Natural killer cell (primary cell): ENCODE measurements at regions not wholly inside any gene's neighbourhood (a gene's known extent, or its start where the extent isn't known, plus 50 kb on each side); places are given as distances from the start of the nearest gene placed in this dataset.

Experiments
- ATAC-seq, 3 donors: fragments of 150-1000 bp in 2 of 3; fragments of 200-7000 bp in 1 of 3; cut with Tn5 transposase; 1 replicate in 1 of 3; 2 replicates in 2 of 3; pipeline ENCODE4 v1.10.0; 2021; ENCODE audit warnings: mild to moderate bottlenecking in 2 of 3, moderate library complexity in 2 of 3
- DNase-seq, 2 donors: peaks; one replicate each; pipeline versions ENCODE4 v3.0.0 to v3.0.0-alpha.2; 2013 to 2021; ENCODE audit warnings: mixed read lengths in 1 of 2
- H3K27ac ChIP-seq: one replicate; pipeline ENCODE4 v1.5.1; 2013; ENCODE audit warnings: mild to moderate bottlenecking, low read length
- H3K27me3 ChIP-seq: one replicate; pipeline ENCODE4 v1.6.1; 2013; ENCODE audit warnings: low read length; ENCODE audit not compliant: control insufficient read depth, insufficient read depth
- H3K36me3 ChIP-seq: one replicate; pipeline ENCODE4 v1.6.1; 2013; ENCODE audit warnings: low read length; ENCODE audit not compliant: control insufficient read depth, insufficient read depth
- H3K4me1 ChIP-seq: one replicate; pipeline ENCODE4 v1.6.1; 2013; ENCODE audit warnings: low read length; ENCODE audit not compliant: control insufficient read depth, insufficient read depth
- H3K4me3 ChIP-seq: one replicate; pipeline ENCODE4 v1.5.1; 2013; ENCODE audit warnings: low read length
- H3K9me3 ChIP-seq: one replicate; pipeline ENCODE4 v1.6.1; 2013; ENCODE audit warnings: low read length; ENCODE audit not compliant: control insufficient read depth, insufficient read depth
- H3K27ac Mint-ChIP-seq, 2 donors: one replicate each; pipeline ENCODE4 v1.8.0; 2022; ENCODE audit warnings: mild to moderate bottlenecking in 2 of 2, mixed read lengths in 2 of 2, moderate library complexity in 1 of 2
- H3K27me3 Mint-ChIP-seq, 2 donors: one replicate each; pipeline ENCODE4 v1.8.0; 2022; ENCODE audit warnings: low read depth in 2 of 2, mixed read lengths in 2 of 2
- H3K36me3 Mint-ChIP-seq: one replicate; pipeline ENCODE4 v1.8.0; 2022; ENCODE audit warnings: mixed read lengths
- H3K4me1 Mint-ChIP-seq, 2 donors: one replicate each; pipeline ENCODE4 v1.8.0; 2022; ENCODE audit warnings: mixed read lengths in 2 of 2
- H3K4me3 Mint-ChIP-seq: one replicate; pipeline ENCODE4 v1.8.0; 2022; ENCODE audit warnings: mild to moderate bottlenecking, moderate library complexity, mixed read lengths
- H3K9me3 Mint-ChIP-seq, 2 donors: one replicate each; pipeline ENCODE4 v1.8.0; 2022; ENCODE audit warnings: mixed read lengths in 2 of 2
- CTCF ChIP-seq: fragments of 200-600 bp; IDR thresholded peaks from one replicate; pipeline ENCODE4 v1.8.0; 2022; ENCODE audit warnings: antibody characterized with exemption
- WGBS: methylation state at CpG from one replicate; pipeline ENCODE4 v1.1.7; 2013; ENCODE audit warnings: missing lambda C conversion rate; ENCODE audit not compliant: insufficient coverage; 5-methylcytosine and 5-hydroxymethylcytosine counted together
- intact Hi-C: fragments of 100-400 bp; cut with micrococcal nuclease; formaldehyde crosslinking; loops from one replicate; pipeline ENCODE4 v1.14.2; 2022

GRCh38 chr2:235270956-235271355 is 222.9 kb upstream of the AGAP1 start:
- no peaks in the 10 kb centered on the region for H3K36me3 ChIP-seq
- no peak for TF ChIP-seq CTCF
- intact Hi-C loops = no loop called here
- Mint-ChIP-seq H3K4me1 (peaks cover 20 to 31% of the 10 kb centered on the region in 2 donors), H3K27me3 (peaks cover 34 to 60% of the 10 kb centered on the region in 2 donors), H3K9me3 (peaks cover 0 to 2% of the 10 kb centered on the region in 2 donors), H3K36me3 (no peaks in the 10 kb centered on the region), H3K4me3 (peak overlapping the region; percentile 28), H3K27ac (no peak overlapping the region)
- no peak overlapping the region for H3K27ac ChIP-seq
- DNase-seq (peak; percentile 24 to 44), ATAC-seq (peak; percentile 42 to 94 (median 65))
- no peak overlapping the region for H3K4me3 ChIP-seq
- peaks cover 19% of the 10 kb centered on the region for H3K27me3 ChIP-seq
- WGBS = 8% methylated on average over 2 of the region's 4 CpGs
- peaks cover 3% of the 10 kb centered on the region for H3K4me1 ChIP-seq
- peaks cover 5% of the 10 kb centered on the region for H3K9me3 ChIP-seq

GRCh38 chr2:235271936-235272335 is 221.9 kb upstream of the AGAP1 start:
- peaks cover 19% of the 10 kb centered on the region for H3K27me3 ChIP-seq
- Mint-ChIP-seq H3K4me1 (peaks cover 20 to 31% of the 10 kb centered on the region in 2 donors), H3K9me3 (peaks cover 0 to under 1% of the 10 kb centered on the region in 2 donors), H3K36me3 (no peaks in the 10 kb centered on the region), H3K27me3 (peaks cover 31 to 62% of the 10 kb centered on the region in 2 donors), H3K27ac (no peak overlapping the region), H3K4me3 (no peak overlapping the region)
- WGBS = 70% methylated on average over 2 of the region's 2 CpGs
- H3K4me3 ChIP-seq = no peak overlapping the region
- intact Hi-C loops = no loop called here
- DNase-seq (no peak), ATAC-seq (no peak)
- H3K9me3 ChIP-seq = peaks cover 5% of the 10 kb centered on the region
- peaks cover 3% of the 10 kb centered on the region for H3K4me1 ChIP-seq
- H3K27ac ChIP-seq = no peak overlapping the region
- H3K36me3 ChIP-seq = no peaks in the 10 kb centered on the region
- TF ChIP-seq CTCF = no peak

DNA sequence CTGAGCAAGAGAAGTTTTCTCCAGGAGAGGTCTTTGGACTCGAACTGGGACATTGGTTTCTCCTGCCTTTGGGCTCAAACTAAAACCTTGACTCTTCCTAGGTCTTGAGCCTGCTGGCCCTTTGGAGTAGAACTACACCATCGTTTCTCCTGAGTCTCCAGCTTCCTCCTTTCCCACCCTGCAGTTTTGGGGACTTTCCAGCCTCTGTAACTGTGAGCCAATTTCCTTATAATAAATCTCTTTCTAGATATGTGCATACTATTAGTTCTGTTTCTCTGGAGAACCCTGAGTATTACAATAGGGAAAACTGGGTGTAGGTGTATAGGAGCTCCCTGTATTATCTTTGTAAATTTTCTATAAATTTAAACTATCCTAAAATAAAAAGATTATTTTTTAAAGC is 219.8 kb upstream of the AGAP1 start:
- Mint-ChIP-seq H3K9me3 (no peaks in the 10 kb centered on the region), H3K27ac (no peak overlapping the region), H3K4me1 (peaks cover 20 to 26% of the 10 kb centered on the region in 2 donors), H3K4me3 (no peak overlapping the region), H3K27me3 (peaks cover 14 to 43% of the 10 kb centered on the region in 2 donors), H3K36me3 (no peaks in the 10 kb centered on the region)
- Histone ChIP-seq H3K9me3 (peaks cover 5% of the 10 kb centered on the region), H3K27me3 (peaks cover 19% of the 10 kb centered on the region), H3K4me3 (no peak overlapping the region), H3K4me1 (peaks cover 3% of the 10 kb centered on the region), H3K36me3 (no peaks in the 10 kb centered on the region), H3K27ac (no peak overlapping the region)
- 40% methylated on average over 2 of the region's 2 CpGs for WGBS
- intact Hi-C loops = no loop called here
- TF ChIP-seq CTCF = no peak
- no peak for ATAC-seq
- DNase-seq = no peak

GRCh38 chr2:235277485-235277884 is 216.4 kb upstream of the AGAP1 start:
- Histone ChIP-seq H3K4me1 (no peaks in the 10 kb centered on the region), H3K9me3 (no peaks in the 10 kb centered on the region), H3K27ac (no peak overlapping the region), H3K4me3 (no peak overlapping the region), H3K27me3 (peaks cover 7% of the 10 kb centered on the region), H3K36me3 (no peaks in the 10 kb centered on the region)
- no peaks in the 10 kb centered on the region for H3K9me3 Mint-ChIP-seq
- no peak overlapping the region for H3K4me3 Mint-ChIP-seq
- TF ChIP-seq CTCF = no peak
- no peak overlapping the region for H3K27ac Mint-ChIP-seq
- DNase-seq (no peak), ATAC-seq (no peak)
- intact Hi-C loops = no loop called here
- no peaks in the 10 kb centered on the region for H3K36me3 Mint-ChIP-seq
- WGBS = 90% methylated on average over 3 of the region's 3 CpGs
- peaks cover 13 to 47% of the 10 kb centered on the region in 2 donors for H3K27me3 Mint-ChIP-seq
- H3K4me1 Mint-ChIP-seq = no peaks in the 10 kb centered on the region
